Naive thymus-derived CD4-positive, alpha-beta T cell (primary cell): ENCODE measurements at regions not wholly inside any gene's neighbourhood (a gene's known extent, or its start where the extent isn't known, plus 50 kb on each side); places are given as distances from the start of the nearest gene placed in this dataset.
A peak's percentile ranks its signal among the peaks of the same experiment; 100 is the strongest.
"Not testable (repeated sequence)": the region's sequence is repeated elsewhere in the genome, so short reads cannot be mapped to it uniquely, and the experiment has no call there.

ENCODE experiments used
- ATAC-seq: fragments of 150-1000 bp; cut with Tn5 transposase; 2 replicates; pipeline ENCODE4 v1.10.0; 2021; ENCODE audit warnings: mild to moderate bottlenecking, moderate library complexity
- CTCF ChIA-PET: fragments of 350-600 bp; sonication (Branson Sonifier 250); formaldehyde crosslinking; loops from one replicate; lab custom pipeline; 2021; ENCODE audit warnings: antibody characterized with exemption; lab: Charles Lee
- POLR2A ChIA-PET: fragments of 350-600 bp; sonication (Branson Sonifier 250); formaldehyde crosslinking; loops from one replicate; lab custom pipeline; 2021; ENCODE audit warnings: antibody characterized with exemption, inconsistent platforms; lab: Charles Lee
- DNase-seq, 9 donors: peaks; one replicate each; pipeline versions ENCODE4 v3.0.0 to v3.0.0-alpha.2; 2020 to 2022; ENCODE audit warnings: mixed read lengths in 1 of 9
- H3K27ac ChIP-seq: one replicate; pipeline ENCODE4 v1.7.0; 2013; ENCODE audit warnings: mild to moderate bottlenecking, low read depth, low read length, moderate library complexity
- H3K27me3 ChIP-seq, 2 donors: one replicate each; pipeline ENCODE4 v1.7.0; 2013; ENCODE audit warnings: low read length in 2 of 2, mild to moderate bottlenecking in 2 of 2, moderate library complexity in 2 of 2; ENCODE audit not compliant: control insufficient read depth in 2 of 2, insufficient read depth in 2 of 2
- H3K36me3 ChIP-seq, 3 experiments: 1 replicate in 2 of 3; 2 replicates in 1 of 3; pipeline ENCODE4 v1.7.0; 2013; ENCODE audit warnings: low read length in 3 of 3, mild to moderate bottlenecking in 3 of 3, moderate library complexity in 1 of 3; ENCODE audit not compliant: insufficient read depth in 3 of 3, control insufficient read depth in 2 of 3
- H3K4me1 ChIP-seq, 2 donors: one replicate each; pipeline ENCODE4 v1.7.0; 2013; ENCODE audit warnings: low read length in 2 of 2, mild to moderate bottlenecking in 2 of 2, moderate library complexity in 1 of 2; ENCODE audit not compliant: control insufficient read depth in 2 of 2, insufficient read depth in 2 of 2
- H3K4me3 ChIP-seq: 2 replicates; pipeline ENCODE4 v1.7.0; 2013; ENCODE audit warnings: mild to moderate bottlenecking, low read length
- H3K9me3 ChIP-seq, 3 experiments: 1 replicate in 2 of 3; 2 replicates in 1 of 3; pipeline ENCODE4 v1.7.0; 2013; ENCODE audit warnings: low read length in 3 of 3; ENCODE audit not compliant: control insufficient read depth in 2 of 3
- H3K27ac Mint-ChIP-seq, 9 donors: one replicate each; pipeline ENCODE4 v1.8.0; 2020 to 2022; ENCODE audit warnings: mixed read lengths in 9 of 9, mild to moderate bottlenecking in 8 of 9, moderate library complexity in 5 of 9, inconsistent platforms in 2 of 9
- H3K27me3 Mint-ChIP-seq, 5 donors: one replicate each; pipeline ENCODE4 v1.8.0; 2021 to 2022; ENCODE audit warnings: mixed read lengths in 5 of 5, mild to moderate bottlenecking in 1 of 5
- H3K36me3 Mint-ChIP-seq, 5 donors: one replicate each; pipeline ENCODE4 v1.8.0; 2020 to 2022; ENCODE audit warnings: mixed read lengths in 5 of 5, mild to moderate bottlenecking in 3 of 5, inconsistent platforms in 1 of 5
- H3K4me1 Mint-ChIP-seq, 7 donors: one replicate each; pipeline ENCODE4 v1.8.0; 2020 to 2022; ENCODE audit warnings: mixed read lengths in 7 of 7, mild to moderate bottlenecking in 3 of 7, inconsistent platforms in 1 of 7
- H3K4me3 Mint-ChIP-seq, 10 donors: one replicate each; pipeline ENCODE4 v1.8.0; 2020 to 2022; ENCODE audit warnings: mild to moderate bottlenecking in 10 of 10, mixed read lengths in 10 of 10, moderate library complexity in 6 of 10, inconsistent platforms in 2 of 10
- H3K9me3 Mint-ChIP-seq, 11 donors: one replicate each; pipeline ENCODE4 v1.8.0; 2020 to 2022; ENCODE audit warnings: mixed read lengths in 11 of 11, mild to moderate bottlenecking in 4 of 11, inconsistent platforms in 1 of 11, moderate library complexity in 1 of 11
- intact Hi-C, 2 donors: fragments of 100-400 bp; cut with micrococcal nuclease; formaldehyde crosslinking; loops; one replicate each; pipeline ENCODE4 v1.15.1; 2023

- DNase-seq, H3K4me3 ChIP-seq, H3K4me1 Mint-ChIP-seq, H3K4me3 Mint-ChIP-seq, POLR2A ChIA-PET, ATAC-seq, H3K27me3 Mint-ChIP-seq, H3K27ac ChIP-seq, H3K27me3 ChIP-seq, H3K36me3 Mint-ChIP-seq, CTCF ChIA-PET, intact Hi-C loops, H3K9me3 ChIP-seq, H3K27ac Mint-ChIP-seq, H3K36me3 ChIP-seq, H3K9me3 Mint-ChIP-seq, H3K4me1 ChIP-seq: not testable (repeated sequence)
Observed at GRCh38 chr21:7797328-7797727, 2724.1 kb upstream of the TPTE start.

- H3K27ac Mint-ChIP-seq, H3K4me1 ChIP-seq, CTCF ChIA-PET, H3K27me3 Mint-ChIP-seq, H3K4me3 Mint-ChIP-seq, H3K27ac ChIP-seq, DNase-seq, H3K4me1 Mint-ChIP-seq, H3K4me3 ChIP-seq, H3K36me3 ChIP-seq, intact Hi-C loops, H3K36me3 Mint-ChIP-seq, H3K9me3 ChIP-seq, H3K27me3 ChIP-seq, POLR2A ChIA-PET, H3K9me3 Mint-ChIP-seq, ATAC-seq: not testable (repeated sequence)
Observed at GRCh38 chr21:7798446-7798845, 2722.9 kb upstream of the TPTE start.

GRCh38 chr21:7799697-7800096 is 2721.7 kb upstream of the TPTE start:
- H3K4me3 Mint-ChIP-seq, DNase-seq, H3K36me3 ChIP-seq, POLR2A ChIA-PET, H3K4me1 Mint-ChIP-seq, ATAC-seq, H3K4me3 ChIP-seq, CTCF ChIA-PET, H3K27me3 Mint-ChIP-seq, H3K36me3 Mint-ChIP-seq, H3K4me1 ChIP-seq, intact Hi-C loops, H3K27me3 ChIP-seq, H3K9me3 Mint-ChIP-seq, H3K27ac ChIP-seq, H3K27ac Mint-ChIP-seq, H3K9me3 ChIP-seq: not testable (repeated sequence)

GRCh38 chr21:7813475-7813874 is 2707.9 kb upstream of the TPTE start:
- H3K27me3 ChIP-seq, H3K36me3 Mint-ChIP-seq, CTCF ChIA-PET, H3K27ac Mint-ChIP-seq, H3K4me3 Mint-ChIP-seq, H3K9me3 ChIP-seq, H3K9me3 Mint-ChIP-seq, H3K27ac ChIP-seq, H3K4me1 Mint-ChIP-seq, intact Hi-C loops, H3K27me3 Mint-ChIP-seq, H3K36me3 ChIP-seq, DNase-seq, H3K4me1 ChIP-seq, POLR2A ChIA-PET, H3K4me3 ChIP-seq: not testable (repeated sequence)
- peak; percentile 62 for ATAC-seq

GRCh38 chr21:7817013-7817412 is 2704.4 kb upstream of the TPTE start:
- ATAC-seq, intact Hi-C loops, H3K27ac Mint-ChIP-seq, H3K9me3 Mint-ChIP-seq, H3K4me3 ChIP-seq, DNase-seq, H3K4me3 Mint-ChIP-seq, H3K36me3 Mint-ChIP-seq, POLR2A ChIA-PET, H3K27me3 Mint-ChIP-seq, H3K27me3 ChIP-seq, H3K27ac ChIP-seq, H3K4me1 ChIP-seq, H3K9me3 ChIP-seq, CTCF ChIA-PET, H3K36me3 ChIP-seq, H3K4me1 Mint-ChIP-seq: not testable (repeated sequence)

- ATAC-seq, H3K9me3 Mint-ChIP-seq, H3K27ac Mint-ChIP-seq, H3K4me1 Mint-ChIP-seq, H3K9me3 ChIP-seq, H3K36me3 Mint-ChIP-seq, POLR2A ChIA-PET, H3K27ac ChIP-seq, H3K4me3 Mint-ChIP-seq, intact Hi-C loops, H3K36me3 ChIP-seq, H3K27me3 Mint-ChIP-seq, H3K4me1 ChIP-seq, H3K4me3 ChIP-seq, CTCF ChIA-PET, H3K27me3 ChIP-seq, DNase-seq: not testable (repeated sequence)
Observed at GRCh38 chr21:7819301-7819700, 2702.1 kb upstream of the TPTE start.

GRCh38 chr21:7825627-7826026 is 2695.8 kb upstream of the TPTE start:
- not testable (repeated sequence) for H3K4me3 ChIP-seq, H3K27ac Mint-ChIP-seq

More at GRCh38 chr21:7825627-7826026, 2695.8 kb upstream of the TPTE start:
- H3K27ac ChIP-seq, H3K27me3 ChIP-seq, H3K4me1 ChIP-seq, H3K36me3 Mint-ChIP-seq, ATAC-seq, H3K9me3 ChIP-seq, H3K36me3 ChIP-seq, POLR2A ChIA-PET, DNase-seq, intact Hi-C loops, H3K27me3 Mint-ChIP-seq, H3K4me3 Mint-ChIP-seq, H3K4me1 Mint-ChIP-seq, CTCF ChIA-PET, H3K9me3 Mint-ChIP-seq: not testable (repeated sequence)
